K562 (cell line): ENCODE measurements at regions not wholly inside any gene's neighbourhood (a gene's known extent, or its start where the extent isn't known, plus 50 kb on each side); places are given as distances from the start of the nearest gene placed in this dataset.

Experiments used
- BRD9 ChIP-seq: fragments of 450-650 bp; IDR thresholded peaks from 2 replicates; pipeline ENCODE4 v1.6.1; 2018; ENCODE audit warnings: low read depth; ENCODE audit not compliant: partially characterized antibody
- POLR2A ChIP-seq: fragments of 450-650 bp; conservative IDR thresholded peaks from 2 replicates; pipeline ENCODE4 v1.6.1; 2016
- RAD51 ChIP-seq: fragments of 450-650 bp; IDR thresholded peaks from 2 replicates; pipeline ENCODE4 v1.7.1; 2016; ENCODE audit warnings: low read depth, mild to moderate bottlenecking, borderline replicate concordance
- REST ChIP-seq, 2 experiments: fragments of 450-650 bp; formaldehyde crosslinking in 1 of 2; IDR thresholded peaks; 2 replicates each; pipeline versions ENCODE4 v1.4.0 to v1.6.1; 2014 to 2020; ENCODE audit warnings: mild to moderate bottlenecking in 2 of 2, borderline replicate concordance in 1 of 2, low read depth in 1 of 2
- RFX5 ChIP-seq: IDR thresholded peaks from 2 replicates; pipeline ENCODE4 v1.6.1; 2011; ENCODE audit warnings: low read depth, mild to moderate bottlenecking, improper control_type of control experiment, low read length

GRCh38 chr11:44409558-44410236, 99.8 kb upstream of the ALX4 start:
- TF ChIP-seq POLR2A = no peak
- no peak for TF ChIP-seq REST (IDR thresholded peaks at IDR 0.05; ENCODE audit: borderline replicate concordance)
- TF ChIP-seq REST (CRISPR knock-in tag; IDR thresholded peaks at IDR 0.05; ENCODE audit: low read depth) = no peak
- no peak for TF ChIP-seq RAD51
- TF ChIP-seq RFX5 = no peak
- TF ChIP-seq BRD9 = no peak
